ENCODE measurements at regions not wholly inside any gene's neighbourhood (a gene's known extent, or its start where the extent isn't known, plus 50 kb on each side); places are given as distances from the start of the nearest gene placed in this dataset.

- no peaks in the 10 kb centered on the region for H3K9me3 ChIP-seq (ENCODE audit: insufficient read depth, low read depth, low read length)
- no peak for DNase-seq (ENCODE audit: low read depth)
- no peak overlapping the region for H2AFZ ChIP-seq (ENCODE audit: low read depth, low read length)
- Mint-ChIP-seq H3K9me3 (ENCODE audit: unreplicated experiment) (no peaks in the 10 kb centered on the region), H3K27ac (ENCODE audit: unreplicated experiment) (no peak overlapping the region), H3K27me3 (ENCODE audit: low read depth, unreplicated experiment) (no peaks in the 10 kb centered on the region), H3K36me3 (ENCODE audit: low read depth, unreplicated experiment) (no peaks in the 10 kb centered on the region), H3K4me3 (ENCODE audit: unreplicated experiment) (no peak overlapping the region), H3K4me1 (ENCODE audit: low read depth, unreplicated experiment) (no peaks in the 10 kb centered on the region)
- no peak for FAIRE-seq
- TF ChIP-seq CTCF (IDR thresholded peaks at IDR 0.05; ENCODE audit: insufficient read depth, low read depth, low read length) (no peak), EZH2 (IDR thresholded peaks at IDR 0.05; ENCODE audit: insufficient read depth, low read length) (no peak)
- no peaks in the 10 kb centered on the region for H3K4me1 ChIP-seq (ENCODE audit: insufficient read depth, low read length)
- no peak overlapping the region for H3K9ac ChIP-seq (ENCODE audit: low read length)
- H3K4me3 ChIP-seq (ENCODE audit: insufficient read depth, low read depth, low read length): no peak overlapping the region
- no peaks in the 10 kb centered on the region for H3K36me3 ChIP-seq (ENCODE audit: insufficient read depth, low read length)
- H3K79me2 ChIP-seq (ENCODE audit: insufficient read depth, low read length): no peaks in the 10 kb centered on the region
- no peak overlapping the region for H3K4me2 ChIP-seq (ENCODE audit: low read length)
- H4K20me1 ChIP-seq (ENCODE audit: insufficient read depth, low read length): no peaks in the 10 kb centered on the region
- no peak overlapping the region for H3K27ac ChIP-seq (ENCODE audit: low read depth, low read length)
- no peaks in the 10 kb centered on the region for H3K27me3 ChIP-seq (ENCODE audit: insufficient read depth, low read length)
These were observed 104.6 kb downstream of the PPP1R2C start for GRCh38 chrX:42673301-42673810.

- no peak overlapping the region for H3K27ac ChIP-seq (ENCODE audit: low read depth, low read length)
- Mint-ChIP-seq H3K27ac (ENCODE audit: unreplicated experiment) (no peak overlapping the region), H3K9me3 (ENCODE audit: unreplicated experiment) (no peaks in the 10 kb centered on the region), H3K4me1 (ENCODE audit: low read depth, unreplicated experiment) (no peaks in the 10 kb centered on the region), H3K36me3 (ENCODE audit: low read depth, unreplicated experiment) (no peaks in the 10 kb centered on the region), H3K27me3 (ENCODE audit: low read depth, unreplicated experiment) (no peaks in the 10 kb centered on the region), H3K4me3 (ENCODE audit: unreplicated experiment) (no peak overlapping the region)
- no peak overlapping the region for H3K9ac ChIP-seq (ENCODE audit: low read length)
- no peak overlapping the region for H3K4me2 ChIP-seq (ENCODE audit: low read length)
- H3K27me3 ChIP-seq (ENCODE audit: insufficient read depth, low read length): no peaks in the 10 kb centered on the region
- FAIRE-seq: peak; percentile 47
- no peak overlapping the region for H2AFZ ChIP-seq (ENCODE audit: low read depth, low read length)
- H4K20me1 ChIP-seq (ENCODE audit: insufficient read depth, low read length): no peaks in the 10 kb centered on the region
- H3K36me3 ChIP-seq (ENCODE audit: insufficient read depth, low read length): no peaks in the 10 kb centered on the region
- H3K79me2 ChIP-seq (ENCODE audit: insufficient read depth, low read length): no peaks in the 10 kb centered on the region
- no peaks in the 10 kb centered on the region for H3K4me1 ChIP-seq (ENCODE audit: insufficient read depth, low read length)
- H3K9me3 ChIP-seq (ENCODE audit: insufficient read depth, low read depth, low read length): no peaks in the 10 kb centered on the region
- TF ChIP-seq EZH2 (IDR thresholded peaks at IDR 0.05; ENCODE audit: insufficient read depth, low read length) (no peak), CTCF (IDR thresholded peaks at IDR 0.05; ENCODE audit: insufficient read depth, low read depth, low read length) (no peak)
- DNase-seq (ENCODE audit: low read depth): no peak
- H3K4me3 ChIP-seq (ENCODE audit: insufficient read depth, low read depth, low read length): no peak overlapping the region
These were observed 113.3 kb downstream of the PPP1R2C start for GRCh38 chrX:42664680-42665079.

GRCh38 chrX:42628471-42628870, 149.5 kb downstream of the PPP1R2C start:
- Histone ChIP-seq H3K27ac (ENCODE audit: low read depth, low read length) (no peak overlapping the region), H3K36me3 (ENCODE audit: insufficient read depth, low read length) (no peaks in the 10 kb centered on the region), H2AFZ (ENCODE audit: low read depth, low read length) (no peak overlapping the region), H3K4me1 (ENCODE audit: insufficient read depth, low read length) (no peaks in the 10 kb centered on the region), H3K9me3 (ENCODE audit: insufficient read depth, low read depth, low read length) (no peaks in the 10 kb centered on the region), H3K4me3 (ENCODE audit: insufficient read depth, low read depth, low read length) (no peak overlapping the region), H4K20me1 (ENCODE audit: insufficient read depth, low read length) (no peaks in the 10 kb centered on the region), H3K79me2 (ENCODE audit: insufficient read depth, low read length) (no peaks in the 10 kb centered on the region), H3K27me3 (ENCODE audit: insufficient read depth, low read length) (no peaks in the 10 kb centered on the region), H3K9ac (ENCODE audit: low read length) (no peak overlapping the region), H3K4me2 (ENCODE audit: low read length) (no peak overlapping the region)
- Mint-ChIP-seq H3K36me3 (ENCODE audit: low read depth, unreplicated experiment) (no peaks in the 10 kb centered on the region), H3K9me3 (ENCODE audit: unreplicated experiment) (no peaks in the 10 kb centered on the region), H3K27ac (ENCODE audit: unreplicated experiment) (no peak overlapping the region), H3K27me3 (ENCODE audit: low read depth, unreplicated experiment) (no peaks in the 10 kb centered on the region), H3K4me1 (ENCODE audit: low read depth, unreplicated experiment) (no peaks in the 10 kb centered on the region), H3K4me3 (ENCODE audit: unreplicated experiment) (no peak overlapping the region)
- TF ChIP-seq CTCF (IDR thresholded peaks at IDR 0.05; ENCODE audit: insufficient read depth, low read depth, low read length): no peak
- no peak for FAIRE-seq
- no peak for DNase-seq (ENCODE audit: low read depth)
